B cell (primary cell): ENCODE measurements at regions not wholly inside any gene's neighbourhood (a gene's known extent, or its start where the extent isn't known, plus 50 kb on each side); places are given as distances from the start of the nearest gene placed in this dataset.

Source experiments
- EZH2 ChIP-seq: IDR thresholded peaks from 2 replicates; pipeline ENCODE4 v1.6.1; 2012; ENCODE audit warnings: borderline replicate concordance, low read depth, mild to moderate bottlenecking, moderate library complexity, low read length; ENCODE audit not compliant: insufficient read depth, poor library complexity, severe bottlenecking
- TF ChIP-seq, protein P1 (sequence below): fragments of 200-600 bp; IDR thresholded peaks from one replicate; pipeline ENCODE4 v1.8.0; 2022; ENCODE audit warnings: antibody characterized with exemption, mild to moderate bottlenecking

DNA sequence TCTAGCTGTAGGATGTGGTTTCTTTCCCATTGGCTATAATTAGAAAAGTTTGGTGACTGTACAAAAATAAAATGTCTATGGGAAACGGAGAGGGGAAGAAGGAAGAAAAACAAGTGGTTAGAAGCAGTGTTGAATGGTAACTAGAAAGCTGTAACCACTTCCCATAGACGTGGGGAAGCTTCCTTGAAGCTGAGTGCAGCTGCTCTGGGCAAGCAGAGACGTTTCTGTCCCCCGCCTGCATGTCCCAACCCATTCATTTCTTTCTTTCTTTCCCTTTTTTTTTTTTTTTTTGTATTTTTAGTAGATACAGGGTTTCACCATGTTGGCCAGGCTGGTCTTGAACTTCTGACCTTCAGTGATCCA, 367.8 kb upstream of the HS6ST1 start:
- TF ChIP-seq EZH2, result no peak
- TF ChIP-seq, protein P1, sequence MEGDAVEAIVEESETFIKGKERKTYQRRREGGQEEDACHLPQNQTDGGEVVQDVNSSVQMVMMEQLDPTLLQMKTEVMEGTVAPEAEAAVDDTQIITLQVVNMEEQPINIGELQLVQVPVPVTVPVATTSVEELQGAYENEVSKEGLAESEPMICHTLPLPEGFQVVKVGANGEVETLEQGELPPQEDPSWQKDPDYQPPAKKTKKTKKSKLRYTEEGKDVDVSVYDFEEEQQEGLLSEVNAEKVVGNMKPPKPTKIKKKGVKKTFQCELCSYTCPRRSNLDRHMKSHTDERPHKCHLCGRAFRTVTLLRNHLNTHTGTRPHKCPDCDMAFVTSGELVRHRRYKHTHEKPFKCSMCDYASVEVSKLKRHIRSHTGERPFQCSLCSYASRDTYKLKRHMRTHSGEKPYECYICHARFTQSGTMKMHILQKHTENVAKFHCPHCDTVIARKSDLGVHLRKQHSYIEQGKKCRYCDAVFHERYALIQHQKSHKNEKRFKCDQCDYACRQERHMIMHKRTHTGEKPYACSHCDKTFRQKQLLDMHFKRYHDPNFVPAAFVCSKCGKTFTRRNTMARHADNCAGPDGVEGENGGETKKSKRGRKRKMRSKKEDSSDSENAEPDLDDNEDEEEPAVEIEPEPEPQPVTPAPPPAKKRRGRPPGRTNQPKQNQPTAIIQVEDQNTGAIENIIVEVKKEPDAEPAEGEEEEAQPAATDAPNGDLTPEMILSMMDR, result no peak
